Stomach (tissue), 8 donors: ENCODE measurements at regions not wholly inside any gene's neighbourhood (a gene's known extent, or its start where the extent isn't known, plus 50 kb on each side); places are given as distances from the start of the nearest gene placed in this dataset.
A peak's percentile ranks its signal among the peaks of the same experiment; 100 is the strongest.

Experiments
- DNase-seq, 2 donors: peaks; one replicate each; pipeline versions ENCODE4 v3.0.0 to v3.0.0-alpha.2; 2013 to 2019
- H3K27ac ChIP-seq, 5 donors: fragments of 200-600 bp in 4 of 5; sonication (generic) in 4 of 5; one replicate each; pipeline ENCODE4 v1.5.1; 2013 to 2019; ENCODE audit warnings: mild to moderate bottlenecking in 1 of 5, moderate library complexity in 1 of 5
- H3K27me3 ChIP-seq, 3 donors: fragments of 200-600 bp; sonication (generic); one replicate each; pipeline ENCODE4 v1.5.1; 2017 to 2019; ENCODE audit warnings: mixed run types in 1 of 3
- H3K36me3 ChIP-seq, 4 donors: fragments of 200-600 bp; sonication (generic); 1 replicate in 3 of 4; 2 replicates in 1 of 4; pipeline ENCODE4 v1.5.1; 2016 to 2019
- H3K4me1 ChIP-seq, 4 donors: fragments of 200-600 bp; sonication (generic); one replicate each; pipeline ENCODE4 v1.5.1; 2016 to 2019
- H3K4me3 ChIP-seq, 4 donors: fragments of 200-600 bp; sonication (generic) in 3 of 4; one replicate each; pipeline ENCODE4 v1.5.1; 2016 to 2019; ENCODE audit warnings: mild to moderate bottlenecking in 1 of 4
- H3K9me3 ChIP-seq, 4 donors: fragments of 200-600 bp; sonication (generic); one replicate each; pipeline ENCODE4 v1.5.1; 2016 to 2019
- EP300 ChIP-seq: sonication (generic); formaldehyde crosslinking; IDR thresholded peaks from one replicate; pipeline ENCODE4 v1.6.1; 2017; ENCODE audit warnings: antibody characterized with exemption
- POLR2A ChIP-seq, 4 donors: fragments of 450-650 bp; IDR thresholded peaks; one replicate each; pipeline ENCODE4 v1.6.1; 2016; ENCODE audit warnings: antibody characterized with exemption in 4 of 4, control low read depth in 2 of 4, mild to moderate bottlenecking in 1 of 4, moderate library complexity in 1 of 4
- POLR2AphosphoS5 ChIP-seq, 3 donors: sonication (generic); formaldehyde crosslinking; IDR thresholded peaks; one replicate each; pipeline ENCODE4 v1.6.1; 2016; ENCODE audit warnings: antibody characterized with exemption in 3 of 3
- WGBS, 5 donors: extraction: QIAGEN DNeasy Blood & Tissue Kit in 3 of 5; methylation state at CpG; one replicate each; pipeline versions ENCODE4 v1.1.5 to v1.1.7; 2013 to 2018; 5-methylcytosine and 5-hydroxymethylcytosine counted together
- intact Hi-C: fragments of 100-400 bp; cut with DNase I; formaldehyde crosslinking; loops from one replicate; pipeline ENCODE4 v1.15.1; 2023; ENCODE audit warnings: low total_unique reads
- TF ChIP-seq, protein P1 (sequence below), 7 experiments: fragments of 450-650 bp in 4 of 7; fragments of 200-600 bp in 3 of 7; sonication (generic) in 3 of 7; IDR thresholded peaks; one replicate each; pipeline ENCODE4 v1.5.1; 2016 to 2019; ENCODE audit warnings: antibody characterized with exemption in 7 of 7, control low read depth in 2 of 7, mild to moderate bottlenecking in 1 of 7
- donor health status: healthy with polysubstance abuse.
- donor health status: Bipolar disorder and iron deficiency.
- donor health status: healthy.

DNA sequence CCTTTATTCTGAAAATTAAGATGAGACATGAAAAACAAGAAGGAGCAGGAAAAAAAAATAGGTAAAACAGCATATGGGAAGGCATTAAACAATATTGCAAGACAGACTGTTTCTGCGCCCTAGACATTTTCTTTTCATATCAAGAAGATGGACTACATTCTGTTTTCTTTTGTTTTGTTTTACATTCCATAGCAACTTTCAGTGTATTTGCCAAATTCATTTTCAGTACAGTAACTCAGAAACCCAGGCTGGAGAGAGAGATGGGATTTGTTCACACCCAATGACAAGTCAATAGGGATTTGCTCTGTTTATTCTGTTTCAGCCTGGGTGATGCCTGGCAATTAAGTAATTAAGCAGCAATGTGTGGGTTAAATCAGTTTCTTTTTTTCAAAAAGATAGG lies 892.8 kb upstream of the DIAPH2 start:
- WGBS, 5 donors: 40 to 85% (median 76%) methylated on average over 1 of the region's 1 CpG
- DNase-seq: peak in 1 of 2 donors; percentile 3
- Histone ChIP-seq H3K27me3 (no peaks in the 10 kb centered on the region), H3K4me1 (no peaks in the 10 kb centered on the region), H3K4me3 (no peak overlapping the region), H3K27ac (no peak overlapping the region), H3K9me3 (peaks cover 0 to 1% (median under 1%) of the 10 kb centered on the region in 4 donors), H3K36me3 (no peaks in the 10 kb centered on the region)
- TF ChIP-seq, protein P1, sequence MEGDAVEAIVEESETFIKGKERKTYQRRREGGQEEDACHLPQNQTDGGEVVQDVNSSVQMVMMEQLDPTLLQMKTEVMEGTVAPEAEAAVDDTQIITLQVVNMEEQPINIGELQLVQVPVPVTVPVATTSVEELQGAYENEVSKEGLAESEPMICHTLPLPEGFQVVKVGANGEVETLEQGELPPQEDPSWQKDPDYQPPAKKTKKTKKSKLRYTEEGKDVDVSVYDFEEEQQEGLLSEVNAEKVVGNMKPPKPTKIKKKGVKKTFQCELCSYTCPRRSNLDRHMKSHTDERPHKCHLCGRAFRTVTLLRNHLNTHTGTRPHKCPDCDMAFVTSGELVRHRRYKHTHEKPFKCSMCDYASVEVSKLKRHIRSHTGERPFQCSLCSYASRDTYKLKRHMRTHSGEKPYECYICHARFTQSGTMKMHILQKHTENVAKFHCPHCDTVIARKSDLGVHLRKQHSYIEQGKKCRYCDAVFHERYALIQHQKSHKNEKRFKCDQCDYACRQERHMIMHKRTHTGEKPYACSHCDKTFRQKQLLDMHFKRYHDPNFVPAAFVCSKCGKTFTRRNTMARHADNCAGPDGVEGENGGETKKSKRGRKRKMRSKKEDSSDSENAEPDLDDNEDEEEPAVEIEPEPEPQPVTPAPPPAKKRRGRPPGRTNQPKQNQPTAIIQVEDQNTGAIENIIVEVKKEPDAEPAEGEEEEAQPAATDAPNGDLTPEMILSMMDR (IDR thresholded peaks at IDR 0.05): no peak
- TF ChIP-seq POLR2AphosphoS5 (IDR thresholded peaks at IDR 0.05): no peak
- no peak for TF ChIP-seq POLR2A (IDR thresholded peaks at IDR 0.05)
- no peak for TF ChIP-seq EP300
- intact Hi-C loops: no loop called here

DNA sequence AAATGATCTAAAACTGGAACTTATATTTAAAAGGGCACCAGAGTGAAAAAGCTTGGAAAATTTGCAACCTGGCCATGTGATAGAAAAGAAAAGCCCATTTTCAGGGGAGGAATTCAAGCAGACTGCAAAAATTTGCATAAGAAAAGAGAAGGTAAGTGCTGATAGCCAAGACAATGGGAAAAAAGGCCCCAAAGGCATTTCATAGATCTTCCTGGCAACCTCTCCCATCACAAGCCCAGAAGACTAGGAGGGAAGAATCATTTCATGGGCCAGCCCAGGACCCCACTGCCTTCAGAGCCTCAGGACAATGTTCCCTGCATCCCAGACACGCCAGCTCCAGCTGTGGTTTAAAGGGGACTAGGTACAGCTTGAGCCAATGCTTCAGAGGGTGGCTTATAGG lies 887.3 kb upstream of the DIAPH2 start:
- no peaks in the 10 kb centered on the region for H3K4me1 ChIP-seq
- peaks cover 0 to 7% (median 0%) of the 10 kb centered on the region in 3 donors for H3K27me3 ChIP-seq
- H3K4me3 ChIP-seq: no peak overlapping the region
- no peak for DNase-seq
- TF ChIP-seq, protein P1 (IDR thresholded peaks at IDR 0.05): no peak
- TF ChIP-seq POLR2AphosphoS5 (IDR thresholded peaks at IDR 0.05) (no peak), EP300 (no peak), POLR2A (IDR thresholded peaks at IDR 0.05) (no peak)
- WGBS, 5 donors: 11 to 71% (median 50%) methylated on average over 1 of the region's 1 CpG
- H3K27ac ChIP-seq: no peak overlapping the region
- H3K36me3 ChIP-seq: no peaks in the 10 kb centered on the region
- intact Hi-C loops: no loop called here
- H3K9me3 ChIP-seq: peaks cover 0 to 13% (median 6%) of the 10 kb centered on the region in 4 donors

DNA sequence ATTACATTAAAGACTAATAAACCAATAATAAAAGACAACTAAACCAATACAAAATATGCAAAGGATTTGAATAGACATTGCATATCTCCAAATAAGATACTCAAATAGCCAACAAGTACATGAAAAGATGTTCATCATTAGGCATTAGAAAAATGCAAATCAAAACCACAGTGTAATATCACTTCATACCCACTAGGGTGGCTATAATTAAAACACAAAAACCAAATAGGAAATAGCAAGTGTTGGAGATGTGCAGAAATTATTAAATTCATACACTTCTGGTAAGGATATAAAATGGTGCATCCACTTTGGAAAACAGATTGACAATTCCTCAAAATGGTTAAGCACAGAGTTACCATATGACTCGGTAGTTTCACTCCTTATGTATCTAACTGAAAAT lies 860.8 kb upstream of the DIAPH2 start:
- Histone ChIP-seq H3K9me3 (no peaks in the 10 kb centered on the region), H3K27me3 (no peaks in the 10 kb centered on the region), H3K4me3 (no peak overlapping the region), H3K36me3 (no peaks in the 10 kb centered on the region), H3K27ac (no peak overlapping the region), H3K4me1 (no peaks in the 10 kb centered on the region)
- TF ChIP-seq, protein P1 (IDR thresholded peaks at IDR 0.05): peak in 2 of 7 experiments; percentile 6 to 9
- TF ChIP-seq POLR2AphosphoS5 (IDR thresholded peaks at IDR 0.05): no peak
- DNase-seq: no peak
- 71 to 91% (median 83%) methylated on average over 1 of the region's 1 CpG for WGBS, 5 donors
- intact Hi-C loops: no loop called here

DNA sequence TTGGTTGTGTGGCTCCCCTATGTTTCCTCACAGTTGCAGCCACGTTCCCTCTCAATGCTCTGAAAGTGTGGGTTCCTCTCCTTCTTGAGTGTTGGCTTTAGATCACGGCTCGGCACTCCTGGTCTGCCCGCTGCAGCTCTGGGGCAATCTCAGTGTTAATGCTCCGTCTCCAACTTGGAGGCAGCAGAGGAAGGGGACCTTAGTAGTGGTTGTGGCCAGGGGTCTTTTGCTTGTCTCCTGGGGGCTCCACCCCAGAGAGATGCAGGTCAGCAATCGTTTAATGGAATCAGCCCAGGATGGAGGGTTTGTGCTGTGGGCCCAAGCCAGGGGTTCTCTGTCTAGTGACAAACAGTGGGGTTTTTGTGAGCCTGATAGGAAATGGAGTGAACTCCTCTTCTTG lies 849.4 kb upstream of the DIAPH2 start:
- 60 to 84% (median 82%) methylated on average over 1 to 6 of the region's 6 CpGs for WGBS, 5 donors
- no peaks in the 10 kb centered on the region for H3K36me3 ChIP-seq
- H3K4me3 ChIP-seq: no peak overlapping the region
- H3K27ac ChIP-seq: no peak overlapping the region
- no peak for TF ChIP-seq EP300
- TF ChIP-seq POLR2A (IDR thresholded peaks at IDR 0.05): no peak
- TF ChIP-seq POLR2AphosphoS5 (IDR thresholded peaks at IDR 0.05): no peak
- TF ChIP-seq, protein P1 (IDR thresholded peaks at IDR 0.05): no peak
- H3K4me1 ChIP-seq: no peaks in the 10 kb centered on the region
- intact Hi-C loops: no loop called here
- peaks cover 0 to under 1% (median 0%) of the 10 kb centered on the region in 4 donors for H3K9me3 ChIP-seq
- H3K27me3 ChIP-seq: peaks cover 0 to 9% (median 0%) of the 10 kb centered on the region in 3 donors
- DNase-seq: no peak
